ENCODE measurements at regions not wholly inside any gene's neighbourhood (a gene's known extent, or its start where the extent isn't known, plus 50 kb on each side); places are given as distances from the start of the nearest gene placed in this dataset.
"Not testable (repeated sequence)": the region's sequence is repeated elsewhere in the genome, so short reads cannot be mapped to it uniquely, and the experiment has no call there.

GRCh38 chr10:124205432-124205831, 112.0 kb upstream of the CHST15 start:
- Mint-ChIP-seq H3K9me3 (peaks cover 3% of the 10 kb centered on the region), H3K4me1 (no peaks in the 10 kb centered on the region), H3K27ac (no peak overlapping the region), H3K36me3 (no peaks in the 10 kb centered on the region), H3K27me3 (peaks cover 3% of the 10 kb centered on the region), H3K4me3 (no peak overlapping the region)
- ATAC-seq, result no peak

GRCh38 chr10:124204726-124205125, 111.3 kb upstream of the CHST15 start:
- H3K27me3 Mint-ChIP-seq, result peaks cover 9% of the 10 kb centered on the region
- peaks cover 3% of the 10 kb centered on the region for H3K9me3 Mint-ChIP-seq
- H3K4me1 Mint-ChIP-seq, result no peaks in the 10 kb centered on the region
- no peak overlapping the region for H3K4me3 Mint-ChIP-seq
- no peak for ATAC-seq
- no peak overlapping the region for H3K27ac Mint-ChIP-seq
- H3K36me3 Mint-ChIP-seq, result no peaks in the 10 kb centered on the region

- no peaks in the 10 kb centered on the region for H3K4me1 Mint-ChIP-seq
- no peak for ATAC-seq
- H3K9me3 Mint-ChIP-seq, result peaks cover 2% of the 10 kb centered on the region
- no peak overlapping the region for H3K27ac Mint-ChIP-seq
- H3K27me3 Mint-ChIP-seq, result peaks cover 31% of the 10 kb centered on the region
- no peaks in the 10 kb centered on the region for H3K36me3 Mint-ChIP-seq
- no peak overlapping the region for H3K4me3 Mint-ChIP-seq
Measured at GRCh38 chr10:124200011-124200410, 106.6 kb upstream of the CHST15 start.

GRCh38 chr10:124198871-124199270, 105.5 kb upstream of the CHST15 start:
- H3K4me1 Mint-ChIP-seq, result peaks cover 10% of the 10 kb centered on the region
- H3K36me3 Mint-ChIP-seq, result no peaks in the 10 kb centered on the region
- H3K9me3 Mint-ChIP-seq, result peaks cover 2% of the 10 kb centered on the region
- H3K4me3 Mint-ChIP-seq, result no peak overlapping the region
- peaks cover 31% of the 10 kb centered on the region for H3K27me3 Mint-ChIP-seq
- no peak overlapping the region for H3K27ac Mint-ChIP-seq
- no peak for ATAC-seq

- no peak overlapping the region for H3K27ac Mint-ChIP-seq
- peaks cover 2% of the 10 kb centered on the region for H3K9me3 Mint-ChIP-seq
- no peak overlapping the region for H3K4me3 Mint-ChIP-seq
- H3K36me3 Mint-ChIP-seq, result no peaks in the 10 kb centered on the region
- peaks cover 31% of the 10 kb centered on the region for H3K27me3 Mint-ChIP-seq
- ATAC-seq, result no peak
- peaks cover 10% of the 10 kb centered on the region for H3K4me1 Mint-ChIP-seq
Measured at GRCh38 chr10:124198125-124198501, 104.7 kb upstream of the CHST15 start.

GRCh38 chr10:124197371-124198124, 104.2 kb upstream of the CHST15 start:
- ATAC-seq, result no peak
- no peaks in the 10 kb centered on the region for H3K36me3 Mint-ChIP-seq
- no peak overlapping the region for H3K4me3 Mint-ChIP-seq
- peaks cover 10% of the 10 kb centered on the region for H3K4me1 Mint-ChIP-seq
- H3K9me3 Mint-ChIP-seq, result peaks cover 2% of the 10 kb centered on the region
- H3K27ac Mint-ChIP-seq, result no peak overlapping the region
- peaks cover 35% of the 10 kb centered on the region for H3K27me3 Mint-ChIP-seq

- Mint-ChIP-seq H3K4me3 (no peak overlapping the region), H3K9me3 (peaks cover 2% of the 10 kb centered on the region), H3K36me3 (no peaks in the 10 kb centered on the region), H3K27ac (no peak overlapping the region), H3K27me3 (peaks cover 44% of the 10 kb centered on the region), H3K4me1 (peaks cover 10% of the 10 kb centered on the region)
- ATAC-seq, result no peak
Measured at GRCh38 chr10:124196659-124197058, 103.3 kb upstream of the CHST15 start.

GRCh38 chr10:124194199-124194824, 100.9 kb upstream of the CHST15 start:
- H3K36me3 Mint-ChIP-seq, result no peaks in the 10 kb centered on the region
- no peak overlapping the region for H3K4me3 Mint-ChIP-seq
- ATAC-seq, result no peak
- peaks cover 10% of the 10 kb centered on the region for H3K4me1 Mint-ChIP-seq
- peaks cover 3% of the 10 kb centered on the region for H3K9me3 Mint-ChIP-seq
- peaks cover 40% of the 10 kb centered on the region for H3K27me3 Mint-ChIP-seq
- H3K27ac Mint-ChIP-seq, result no peak overlapping the region

GRCh38 chr10:124193309-124193696, 99.9 kb upstream of the CHST15 start:
- Mint-ChIP-seq H3K36me3 (no peaks in the 10 kb centered on the region), H3K4me1 (peaks cover 10% of the 10 kb centered on the region), H3K9me3 (peaks cover 7% of the 10 kb centered on the region), H3K27me3 (peaks cover 31% of the 10 kb centered on the region), H3K4me3 (no peak overlapping the region), H3K27ac (no peak overlapping the region)
- no peak for ATAC-seq

GRCh38 chr10:124192664-124193308, 99.4 kb upstream of the CHST15 start:
- peaks cover 10% of the 10 kb centered on the region for H3K4me1 Mint-ChIP-seq
- H3K4me3 Mint-ChIP-seq, H3K9me3 Mint-ChIP-seq, H3K36me3 Mint-ChIP-seq, H3K27ac Mint-ChIP-seq, ATAC-seq: not testable (repeated sequence)
- peaks cover 31% of the 10 kb centered on the region for H3K27me3 Mint-ChIP-seq

GRCh38 chr10:124190476-124190875, 97.1 kb upstream of the CHST15 start:
- H3K36me3 Mint-ChIP-seq, H3K4me3 Mint-ChIP-seq, H3K9me3 Mint-ChIP-seq, ATAC-seq, H3K27ac Mint-ChIP-seq: not testable (repeated sequence)
- peaks cover 17% of the 10 kb centered on the region for H3K27me3 Mint-ChIP-seq
- peaks cover 10% of the 10 kb centered on the region for H3K4me1 Mint-ChIP-seq

GRCh38 chr10:124186956-124187355, 93.6 kb upstream of the CHST15 start:
- no peak for ATAC-seq
- Mint-ChIP-seq H3K36me3 (no peaks in the 10 kb centered on the region), H3K9me3 (peaks cover 5% of the 10 kb centered on the region), H3K27ac (no peak overlapping the region), H3K4me1 (no peaks in the 10 kb centered on the region), H3K27me3 (peaks cover 8% of the 10 kb centered on the region), H3K4me3 (no peak overlapping the region)

GRCh38 chr10:124185084-124185483, 91.7 kb upstream of the CHST15 start:
- Mint-ChIP-seq H3K27me3 (no peaks in the 10 kb centered on the region), H3K4me3 (no peak overlapping the region), H3K4me1 (peaks cover 12% of the 10 kb centered on the region), H3K9me3 (peaks cover 5% of the 10 kb centered on the region), H3K27ac (no peak overlapping the region), H3K36me3 (no peaks in the 10 kb centered on the region)
- ATAC-seq, result no peak

GRCh38 chr10:124184208-124184830, 90.9 kb upstream of the CHST15 start:
- Mint-ChIP-seq H3K9me3 (peaks cover 4% of the 10 kb centered on the region), H3K36me3 (no peaks in the 10 kb centered on the region), H3K27me3 (no peaks in the 10 kb centered on the region), H3K4me1 (peaks cover 12% of the 10 kb centered on the region), H3K27ac (no peak overlapping the region), H3K4me3 (no peak overlapping the region)
- no peak for ATAC-seq

- Mint-ChIP-seq H3K4me3 (no peak overlapping the region), H3K9me3 (no peaks in the 10 kb centered on the region), H3K27me3 (no peaks in the 10 kb centered on the region), H3K36me3 (no peaks in the 10 kb centered on the region), H3K4me1 (peaks cover 12% of the 10 kb centered on the region), H3K27ac (no peak overlapping the region)
- no peak for ATAC-seq
Measured at GRCh38 chr10:124183617-124184016, 90.2 kb upstream of the CHST15 start.

Measured in stimulated activated memory B cell treated with anti-CD40 and anti-IgM and Interleukin-4, amounts not matched to agents 10 μg/mL and 1 μg/mL and 100 μg/mL, for 72 hours (primary cell).